Iris pigment epithelial cell (primary cell): ENCODE measurements at regions not wholly inside any gene's neighbourhood (a gene's known extent, or its start where the extent isn't known, plus 50 kb on each side); places are given as distances from the start of the nearest gene placed in this dataset.

Experiments used
- DNase-seq: peaks from one replicate; pipeline ENCODE4 v3.0.0-alpha.2; 2011; ENCODE audit warnings: low read depth

GRCh38 chr9:109883623-109884022, 103.6 kb downstream of the PALM2AKAP2 start:
- no peak for DNase-seq

- no peak for DNase-seq
Observed at GRCh38 chr9:109886041-109886440, 106.0 kb downstream of the PALM2AKAP2 start.

GRCh38 chr9:109886617-109887016, 106.6 kb downstream of the PALM2AKAP2 start:
- no peak for DNase-seq

DNA sequence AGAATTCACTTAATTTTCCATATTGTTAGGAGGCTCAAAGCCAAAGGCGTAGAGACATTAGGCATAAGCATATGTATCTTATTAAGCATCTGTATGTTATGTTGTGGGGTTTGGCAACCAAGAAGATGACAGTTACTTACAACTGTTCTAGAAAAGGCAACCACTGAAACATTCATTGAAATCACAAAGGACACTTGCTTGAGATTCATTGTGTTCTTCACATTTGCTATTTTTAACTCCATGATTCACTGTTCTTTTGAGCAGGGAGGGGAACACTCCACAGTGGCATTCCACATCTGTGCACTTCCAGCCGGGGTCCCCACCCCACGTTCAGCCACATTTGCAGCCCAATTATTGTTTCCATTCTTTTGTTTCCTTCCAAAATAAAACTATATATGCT, 107.1 kb downstream of the PALM2AKAP2 start:
- peak; percentile 43 for DNase-seq

- DNase-seq: no peak
Observed at GRCh38 chr9:109888695-109889094, 108.7 kb downstream of the PALM2AKAP2 start.

DNA sequence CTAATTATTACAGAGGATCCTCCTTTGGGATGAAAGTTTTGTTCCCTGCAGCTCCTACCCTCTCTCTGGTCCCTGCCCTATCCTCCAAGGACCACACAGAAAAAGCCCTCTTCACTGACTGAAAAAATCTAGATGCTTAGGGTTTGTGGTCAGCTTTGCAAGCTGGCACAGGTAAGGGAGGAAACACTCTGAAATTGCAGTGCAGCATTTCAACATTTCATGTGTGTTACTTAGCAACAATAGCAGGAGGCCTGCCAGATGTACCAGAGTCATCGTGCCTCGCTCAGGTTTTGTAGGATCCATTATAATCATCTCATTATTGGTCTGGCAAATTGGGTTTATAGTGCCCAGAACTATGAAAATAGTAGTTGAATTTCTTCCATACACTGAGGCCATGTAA, 109.5 kb downstream of the PALM2AKAP2 start:
- no peak for DNase-seq

- no peak for DNase-seq
Observed at GRCh38 chr9:109893241-109893640, 113.2 kb downstream of the PALM2AKAP2 start.

GRCh38 chr9:109894473-109894872, 114.5 kb downstream of the PALM2AKAP2 start:
- DNase-seq: no peak

DNA sequence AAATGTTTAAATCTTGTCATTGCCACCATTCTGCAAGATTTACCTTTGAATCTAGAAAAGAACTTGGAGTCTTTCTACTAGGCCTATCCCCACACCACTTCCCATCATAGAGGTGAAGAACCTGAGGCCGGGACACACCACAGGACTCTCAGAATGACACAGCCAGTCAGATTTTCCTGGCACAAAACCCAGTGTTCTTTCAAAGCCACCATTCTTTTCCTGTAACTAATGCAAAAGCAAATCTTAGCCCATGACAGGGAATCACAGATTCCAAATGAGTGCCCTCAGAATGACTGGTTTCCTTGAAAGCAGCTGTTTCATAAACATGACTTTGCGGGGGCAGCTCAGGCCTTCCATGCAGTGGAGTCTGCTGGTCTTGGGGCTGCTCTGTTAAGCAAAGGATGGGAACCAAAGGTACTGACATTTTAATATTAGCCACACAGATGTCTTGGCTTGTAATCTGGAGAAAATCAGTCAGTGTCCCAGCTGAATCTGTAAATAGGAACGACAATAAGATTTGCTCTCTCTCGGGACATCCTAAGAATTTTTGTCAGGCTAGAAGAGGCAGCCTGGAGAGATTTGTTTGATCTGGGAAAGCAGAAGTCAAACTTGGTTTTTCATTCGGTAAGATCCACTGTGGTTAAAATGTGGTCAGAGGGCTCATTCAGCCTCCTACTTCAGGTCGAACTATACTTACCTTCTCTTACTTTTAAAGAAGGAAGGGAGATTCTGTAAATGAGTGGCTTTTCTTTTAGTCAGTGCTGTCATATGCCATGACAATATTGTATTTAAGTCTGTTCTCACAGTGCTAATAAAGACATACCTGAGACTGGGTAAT, 115.1 kb downstream of the PALM2AKAP2 start:
- peak; percentile 34 for DNase-seq

DNA sequence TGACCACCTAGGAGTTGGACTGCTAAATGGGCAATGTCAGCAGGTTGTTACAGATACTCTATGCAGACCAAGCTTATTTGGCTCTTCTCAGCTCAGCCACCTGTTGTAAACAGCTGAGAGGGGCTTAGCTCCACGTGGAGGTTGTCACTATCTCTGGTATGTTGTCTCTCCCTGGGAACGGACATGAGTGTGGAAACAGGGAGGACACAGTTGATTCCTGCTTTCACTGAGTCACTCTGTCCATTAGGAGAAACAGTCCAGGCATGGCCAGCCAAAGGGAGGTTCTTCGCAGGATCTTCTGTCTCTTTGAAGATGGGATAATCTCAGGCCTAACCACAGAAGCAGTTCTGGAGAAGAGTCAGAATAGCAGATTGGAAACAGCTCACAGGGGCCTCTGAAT, 121.2 kb downstream of the PALM2AKAP2 start:
- peak; percentile 49 for DNase-seq

DNA sequence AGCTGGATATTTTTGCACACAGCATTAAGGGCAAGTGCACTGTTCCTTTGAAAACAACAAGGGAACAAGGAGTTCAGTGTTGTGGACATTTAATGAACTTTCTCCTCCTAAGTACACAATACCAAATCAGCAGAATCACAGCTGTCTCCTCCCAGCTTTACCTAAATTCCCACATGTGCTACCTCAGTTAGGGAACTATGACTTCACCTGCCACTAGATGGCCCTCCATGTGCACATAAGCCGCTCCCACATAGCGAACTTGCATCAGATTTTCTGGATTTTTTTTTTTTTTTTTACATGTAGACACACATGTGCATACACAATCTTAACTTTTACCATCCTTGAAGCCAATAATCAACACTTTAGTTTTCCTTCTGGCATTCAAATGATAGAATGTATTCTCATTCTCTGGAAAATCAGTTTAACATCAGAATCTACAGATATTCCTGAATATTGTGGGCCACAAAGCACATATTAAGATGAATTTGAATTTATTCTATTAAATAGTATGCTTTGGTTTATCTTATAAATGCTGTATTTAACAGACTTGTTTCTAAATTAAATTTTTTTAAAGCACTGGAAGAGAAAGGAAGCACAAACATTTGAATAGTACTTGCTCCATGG, 123.6 kb downstream of the PALM2AKAP2 start:
- peak; percentile 81 for DNase-seq

DNA sequence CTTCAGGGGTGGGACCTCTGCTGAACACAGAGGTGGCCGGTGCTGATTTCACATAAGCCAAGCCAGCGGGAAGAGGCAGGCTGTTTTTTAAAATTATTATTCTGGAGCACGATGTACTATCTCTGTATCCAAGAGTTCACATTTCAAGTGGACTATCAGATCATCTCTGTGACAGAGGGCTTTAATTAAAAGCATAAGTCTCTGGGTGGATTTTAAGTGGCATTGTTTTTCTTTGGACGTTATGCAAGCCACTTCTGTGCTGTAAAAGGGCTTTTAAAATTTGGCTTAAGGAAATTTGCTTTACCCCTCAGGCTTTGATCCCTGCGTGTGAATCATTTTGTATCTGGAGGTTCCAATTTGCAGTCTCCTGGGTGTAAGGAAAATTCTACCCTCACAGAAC, 124.7 kb downstream of the PALM2AKAP2 start:
- no peak for DNase-seq

GRCh38 chr9:109905472-109905871, 125.5 kb downstream of the PALM2AKAP2 start:
- DNase-seq: no peak

DNA sequence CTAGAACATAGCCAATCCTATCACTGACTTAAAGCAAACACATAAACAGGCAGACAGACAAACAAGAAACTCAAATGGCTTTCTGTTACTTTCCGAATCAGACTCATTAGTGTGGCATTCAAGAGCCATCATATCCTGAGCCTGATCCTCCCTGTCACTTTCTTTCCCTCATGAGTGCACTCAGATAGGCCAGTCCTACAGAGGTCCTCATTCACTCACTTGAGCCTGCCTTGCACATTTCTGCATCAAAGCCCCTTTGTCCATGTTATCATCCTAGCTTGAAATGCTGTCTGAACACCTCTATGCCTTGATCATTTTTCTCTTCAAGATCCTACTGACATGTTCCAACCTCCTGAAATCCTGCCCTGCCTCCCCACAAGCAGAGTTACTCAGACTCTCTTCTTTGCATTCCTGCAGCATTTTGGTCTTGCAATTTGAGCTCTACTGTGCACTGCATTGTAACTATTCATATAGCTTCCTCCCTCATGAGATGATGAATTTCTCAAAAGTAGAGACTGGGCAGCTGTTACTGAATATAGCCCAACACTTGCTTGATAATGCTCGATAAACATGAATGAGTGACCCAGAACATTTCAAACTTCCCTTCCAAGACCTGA, 126.9 kb downstream of the PALM2AKAP2 start:
- DNase-seq: peak; percentile 70

DNA sequence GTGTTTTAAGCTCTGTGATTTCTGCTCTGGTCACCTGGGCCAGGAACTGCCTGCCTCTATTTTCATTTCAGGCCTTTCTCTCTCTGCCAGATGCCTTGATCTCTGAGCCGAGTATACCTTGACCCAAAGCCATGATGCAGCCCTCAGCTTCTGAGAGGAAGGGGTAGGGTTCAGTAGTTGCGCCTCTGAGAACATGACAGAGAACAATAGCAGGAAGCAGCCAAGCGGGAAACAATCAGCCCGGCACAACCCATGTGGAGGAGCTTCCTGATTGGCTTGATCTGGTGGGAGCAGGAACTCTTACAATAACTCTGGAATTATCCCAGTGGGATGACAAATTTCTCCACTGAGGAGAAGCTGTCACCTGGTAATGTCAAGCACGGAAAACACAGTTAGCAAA, 127.4 kb downstream of the PALM2AKAP2 start:
- DNase-seq: no peak

- no peak for DNase-seq
Observed at GRCh38 chr9:109907810-109908458, 127.9 kb downstream of the PALM2AKAP2 start.

GRCh38 chr9:109908459-109909390, 128.7 kb downstream of the PALM2AKAP2 start:
- peak; percentile 91 for DNase-seq

- DNase-seq: peak; percentile 72
Observed at GRCh38 chr9:109910671-109911518, 130.9 kb downstream of the PALM2AKAP2 start.

DNA sequence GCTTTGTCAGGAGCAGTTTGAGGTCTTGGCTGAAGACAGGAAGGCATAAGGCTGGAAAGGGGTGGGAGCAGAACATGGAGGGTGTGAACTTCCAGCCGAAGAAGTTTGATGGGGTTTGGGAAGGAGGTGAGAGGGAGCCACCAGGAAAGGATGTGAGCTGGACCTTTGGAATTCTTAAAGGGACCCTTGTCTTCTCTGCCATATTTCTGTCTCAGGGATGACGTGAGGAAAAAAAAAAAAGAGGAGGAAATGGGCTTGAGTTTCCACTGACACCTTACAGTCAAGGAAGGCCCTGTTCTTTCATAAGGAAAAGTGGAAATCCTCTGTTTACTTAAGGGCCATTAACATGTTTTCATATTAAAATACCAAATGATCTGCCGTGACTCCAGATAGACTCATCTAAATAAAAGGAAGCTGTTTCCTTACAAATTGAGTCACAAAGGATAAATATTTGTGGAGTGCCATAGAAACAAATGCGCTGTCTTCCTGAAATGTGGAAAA, 132.1 kb downstream of the PALM2AKAP2 start:
- no peak for DNase-seq

DNA sequence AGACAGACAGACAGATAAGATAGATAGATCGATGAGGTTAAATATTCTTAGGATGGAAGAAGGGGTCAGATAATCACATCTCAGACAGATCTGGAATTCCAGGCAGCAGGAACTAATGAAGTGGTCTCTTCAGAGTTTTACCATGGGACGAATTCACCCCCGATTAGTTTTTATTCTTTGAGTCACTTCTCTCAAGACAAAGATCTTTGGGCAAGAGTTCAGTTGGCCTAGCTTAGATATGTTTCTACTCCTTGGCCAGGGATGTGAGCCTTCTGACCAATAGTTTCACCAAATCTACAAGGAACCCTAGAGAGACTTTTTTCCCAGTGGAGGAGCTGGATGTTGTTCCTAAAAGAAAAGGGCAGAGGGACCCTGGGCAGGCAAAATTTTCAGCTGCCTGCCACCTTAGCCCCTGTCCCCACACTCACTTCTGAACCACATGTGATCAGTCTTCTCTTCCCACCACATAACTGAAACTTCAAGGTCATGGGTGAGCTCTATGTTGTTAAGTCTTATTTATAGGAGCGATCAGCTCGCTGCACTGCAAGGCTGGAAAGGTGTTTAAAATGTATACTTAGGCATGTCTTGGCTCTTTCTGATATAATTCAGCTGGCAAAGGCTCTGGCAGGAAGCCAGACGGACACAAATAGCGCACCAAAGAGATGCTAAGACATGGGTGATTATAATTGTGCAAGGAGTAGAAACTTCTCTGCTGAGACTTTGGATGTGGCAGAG, 132.9 kb downstream of the PALM2AKAP2 start:
- no peak for DNase-seq
